RWPE2 (cell line): ENCODE measurements at regions not wholly inside any gene's neighbourhood (a gene's known extent, or its start where the extent isn't known, plus 50 kb on each side); places are given as distances from the start of the nearest gene placed in this dataset.

Experiments
- ATAC-seq: fragments of 200-7000 bp; cut with Tn5 transposase; 3 replicates; pipeline ENCODE4 v1.9.1; 2021; ENCODE audit warnings: low read depth
- DNase-seq: peaks from one replicate; pipeline ENCODE4 v3.0.0-alpha.2; 2020; ENCODE audit warnings: low spot score
- H3K27ac ChIP-seq: fragments of 450-650 bp; 2 replicates; pipeline ENCODE4 v1.5.1; 2017; ENCODE audit warnings: mild to moderate bottlenecking; ENCODE audit not compliant: poor library complexity, severe bottlenecking
- H3K27me3 ChIP-seq: fragments of 250-450 bp; sonication (Bioruptor Pico); 2 replicates; pipeline ENCODE4 v1.5.1; 2021; ENCODE audit warnings: mild to moderate bottlenecking, moderate library complexity; ENCODE audit not compliant: insufficient read depth, poor library complexity, severe bottlenecking
- H3K36me3 ChIP-seq: fragments of 250-450 bp; sonication (Bioruptor Pico); 2 replicates; pipeline ENCODE4 v1.5.1; 2020; ENCODE audit warnings: low read depth, mild to moderate bottlenecking, moderate library complexity
- H3K4me1 ChIP-seq: fragments of 250-450 bp; sonication (Bioruptor Pico); 2 replicates; pipeline ENCODE4 v1.5.1; 2021; ENCODE audit warnings: mild to moderate bottlenecking, moderate library complexity; ENCODE audit not compliant: insufficient read depth, poor library complexity, severe bottlenecking
- H3K4me3 ChIP-seq: fragments of 250-450 bp; sonication (Bioruptor Pico); 2 replicates; pipeline ENCODE4 v1.5.1; 2021; ENCODE audit warnings: mild to moderate bottlenecking, moderate library complexity; ENCODE audit not compliant: severe bottlenecking
- H3K9me3 ChIP-seq: fragments of 250-450 bp; sonication (Bioruptor Pico); 2 replicates; pipeline ENCODE4 v1.5.1; 2021; ENCODE audit warnings: mild to moderate bottlenecking, moderate library complexity; ENCODE audit not compliant: severe bottlenecking
- TF ChIP-seq, protein P1 (sequence below): fragments of 450-650 bp; IDR thresholded peaks from one replicate; pipeline ENCODE4 v1.5.1; 2017; ENCODE audit warnings: mild to moderate bottlenecking, moderate library complexity; ENCODE audit not compliant: poor library complexity, severe bottlenecking

DNA sequence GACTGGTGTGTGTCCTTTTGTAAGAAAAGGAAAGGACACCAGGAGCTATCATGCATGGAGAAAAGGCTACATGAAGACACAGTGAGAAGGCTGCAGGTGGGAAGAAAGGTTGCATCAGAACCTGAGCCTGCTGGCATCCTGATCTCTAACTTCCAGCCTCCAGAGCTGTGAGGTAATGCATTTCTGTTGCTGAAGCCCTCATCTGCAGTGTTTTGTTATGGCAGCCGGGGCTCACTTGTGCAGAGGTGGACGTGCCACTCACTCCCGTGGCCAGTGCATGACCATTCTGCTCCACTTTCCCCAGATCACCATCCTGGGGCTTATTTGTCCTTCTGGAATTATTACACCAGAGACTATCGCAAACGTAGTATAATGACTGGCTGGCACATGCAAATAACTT lies 155.3 kb downstream of the IRS2 start:
- Histone ChIP-seq H3K4me3 (no peak overlapping the region), H3K36me3 (no peaks in the 10 kb centered on the region), H3K27me3 (no peaks in the 10 kb centered on the region), H3K9me3 (no peaks in the 10 kb centered on the region), H3K27ac (no peak overlapping the region), H3K4me1 (peaks cover 10% of the 10 kb centered on the region)
- TF ChIP-seq, protein P1, sequence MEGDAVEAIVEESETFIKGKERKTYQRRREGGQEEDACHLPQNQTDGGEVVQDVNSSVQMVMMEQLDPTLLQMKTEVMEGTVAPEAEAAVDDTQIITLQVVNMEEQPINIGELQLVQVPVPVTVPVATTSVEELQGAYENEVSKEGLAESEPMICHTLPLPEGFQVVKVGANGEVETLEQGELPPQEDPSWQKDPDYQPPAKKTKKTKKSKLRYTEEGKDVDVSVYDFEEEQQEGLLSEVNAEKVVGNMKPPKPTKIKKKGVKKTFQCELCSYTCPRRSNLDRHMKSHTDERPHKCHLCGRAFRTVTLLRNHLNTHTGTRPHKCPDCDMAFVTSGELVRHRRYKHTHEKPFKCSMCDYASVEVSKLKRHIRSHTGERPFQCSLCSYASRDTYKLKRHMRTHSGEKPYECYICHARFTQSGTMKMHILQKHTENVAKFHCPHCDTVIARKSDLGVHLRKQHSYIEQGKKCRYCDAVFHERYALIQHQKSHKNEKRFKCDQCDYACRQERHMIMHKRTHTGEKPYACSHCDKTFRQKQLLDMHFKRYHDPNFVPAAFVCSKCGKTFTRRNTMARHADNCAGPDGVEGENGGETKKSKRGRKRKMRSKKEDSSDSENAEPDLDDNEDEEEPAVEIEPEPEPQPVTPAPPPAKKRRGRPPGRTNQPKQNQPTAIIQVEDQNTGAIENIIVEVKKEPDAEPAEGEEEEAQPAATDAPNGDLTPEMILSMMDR = no peak
- DNase-seq (no peak), ATAC-seq (no peak)

DNA sequence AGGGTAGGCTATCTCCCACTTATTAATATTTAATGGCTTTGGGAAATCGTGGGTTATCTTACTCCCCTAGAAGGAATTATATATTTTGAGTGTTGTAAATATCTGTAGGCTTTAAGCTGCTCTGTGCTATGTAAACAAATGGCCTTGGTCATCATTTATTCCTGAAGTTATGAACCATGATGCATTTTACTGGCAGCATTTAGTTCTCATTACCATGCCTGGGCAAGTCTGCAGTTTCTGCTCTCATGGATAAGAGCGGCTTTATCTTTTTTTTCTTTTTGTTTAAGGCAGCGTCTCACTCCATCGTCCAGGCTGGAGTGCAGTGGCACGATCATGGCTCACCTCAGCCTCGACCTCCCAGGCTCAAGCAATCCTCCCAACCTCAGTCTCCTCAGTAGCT lies 156.1 kb downstream of the IRS2 start:
- Histone ChIP-seq H3K27ac (no peak overlapping the region), H3K4me1 (peaks cover 10% of the 10 kb centered on the region), H3K9me3 (no peaks in the 10 kb centered on the region), H3K36me3 (no peaks in the 10 kb centered on the region), H3K4me3 (no peak overlapping the region), H3K27me3 (no peaks in the 10 kb centered on the region)
- ATAC-seq (no peak), DNase-seq (no peak)
- TF ChIP-seq, protein P1 = no peak

DNA sequence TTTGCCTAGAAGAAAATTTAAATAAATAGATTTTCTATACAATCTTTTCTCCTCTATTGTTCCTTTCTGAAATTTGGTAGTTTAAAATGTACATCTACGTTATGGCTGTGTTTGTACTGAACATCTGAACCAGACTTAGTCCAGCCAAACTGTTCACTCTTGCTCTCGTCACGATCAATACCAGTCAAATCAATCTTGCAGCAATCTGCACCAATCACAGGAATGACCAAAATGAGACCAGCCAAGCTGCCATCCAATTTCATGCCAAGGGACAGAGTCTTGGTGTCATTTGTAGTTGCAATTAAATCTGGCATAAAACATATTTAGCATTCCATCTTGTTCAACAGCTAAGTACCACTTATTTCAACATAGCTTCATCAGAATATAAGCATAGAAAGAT lies 156.6 kb downstream of the IRS2 start:
- Histone ChIP-seq H3K36me3 (no peaks in the 10 kb centered on the region), H3K4me1 (peaks cover 10% of the 10 kb centered on the region), H3K27me3 (no peaks in the 10 kb centered on the region), H3K9me3 (no peaks in the 10 kb centered on the region), H3K27ac (no peak overlapping the region), H3K4me3 (no peak overlapping the region)
- TF ChIP-seq, protein P1 = no peak
- DNase-seq (no peak), ATAC-seq (no peak)

DNA sequence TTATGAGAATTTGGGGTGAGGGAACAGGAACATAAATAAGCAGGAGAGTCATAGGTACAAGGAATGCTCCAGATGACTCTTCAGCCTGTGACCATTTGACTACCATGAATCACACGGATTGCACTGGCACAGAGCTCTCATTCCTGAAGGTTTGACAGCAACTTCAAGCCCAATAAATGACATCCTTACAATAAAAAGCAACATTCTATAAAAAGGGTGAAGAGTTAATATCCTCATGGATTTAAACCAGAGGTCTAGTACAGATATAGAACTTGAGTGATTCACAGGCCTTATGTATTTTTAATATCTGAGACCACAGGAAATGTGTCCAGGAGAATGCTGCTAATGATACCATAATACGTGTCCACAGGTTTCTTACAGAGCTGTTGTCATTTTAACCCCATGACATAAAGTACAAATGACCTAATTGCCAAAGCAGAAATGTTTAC lies 158.1 kb downstream of the IRS2 start:
- peaks cover 10% of the 10 kb centered on the region for H3K4me1 ChIP-seq
- H3K9me3 ChIP-seq = no peaks in the 10 kb centered on the region
- ATAC-seq = peak; percentile 90
- no peaks in the 10 kb centered on the region for H3K36me3 ChIP-seq
- no peaks in the 10 kb centered on the region for H3K27me3 ChIP-seq
- no peak overlapping the region for H3K4me3 ChIP-seq
- no peak for DNase-seq
- peak overlapping the region; percentile 22 for H3K27ac ChIP-seq
- TF ChIP-seq, protein P1 = no peak

DNA sequence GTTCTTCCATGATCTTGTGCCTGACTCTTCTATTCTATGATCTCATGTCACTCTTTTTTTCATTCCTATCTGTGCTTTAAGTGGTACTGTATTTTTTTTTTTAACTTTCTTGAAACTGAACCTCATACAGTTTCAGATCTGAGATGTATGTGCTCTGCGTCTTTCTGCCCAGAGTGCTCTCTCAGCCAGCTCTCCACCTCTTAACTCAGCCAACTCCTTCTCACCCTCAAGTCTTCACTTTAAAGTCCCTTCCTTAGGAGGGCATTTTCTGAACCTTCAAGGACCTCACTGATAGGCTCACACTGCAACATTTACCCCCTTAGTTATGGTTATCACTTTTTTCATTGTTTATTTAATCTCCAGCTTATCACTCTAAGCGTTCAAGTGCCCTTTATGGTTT lies 158.7 kb downstream of the IRS2 start:
- Histone ChIP-seq H3K9me3 (no peaks in the 10 kb centered on the region), H3K4me1 (peaks cover 10% of the 10 kb centered on the region), H3K27me3 (no peaks in the 10 kb centered on the region), H3K36me3 (no peaks in the 10 kb centered on the region), H3K4me3 (no peak overlapping the region), H3K27ac (peak overlapping the region; percentile 22)
- ATAC-seq = no peak
- TF ChIP-seq, protein P1 = no peak
- no peak for DNase-seq
